BE2C (cell line): ENCODE measurements at regions not wholly inside any gene's neighbourhood (a gene's known extent, or its start where the extent isn't known, plus 50 kb on each side); places are given as distances from the start of the nearest gene placed in this dataset.
"Not testable (repeated sequence)": the region's sequence is repeated elsewhere in the genome, so short reads cannot be mapped to it uniquely, and the experiment has no call there.

Experiments
- DNase-seq: peaks from one replicate; pipeline ENCODE4 v3.0.0-alpha.2; 2020
- H3K27me3 ChIP-seq: fragments of 250-450 bp; sonication (Bioruptor Pico); 2 replicates; pipeline ENCODE4 v1.5.1; 2020; ENCODE audit warnings: mild to moderate bottlenecking
- H3K36me3 ChIP-seq: fragments of 250-450 bp; sonication (Bioruptor Pico); 2 replicates; pipeline ENCODE4 v1.5.1; 2020; ENCODE audit warnings: mild to moderate bottlenecking
- H3K4me1 ChIP-seq: fragments of 250-450 bp; sonication (Bioruptor Pico); 2 replicates; pipeline ENCODE4 v1.5.1; 2020
- H3K4me3 ChIP-seq: 2 replicates; pipeline ENCODE4 v1.5.1; 2011; ENCODE audit warnings: low read depth, low read length
- H3K9me3 ChIP-seq: fragments of 250-450 bp; sonication (Bioruptor Pico); 2 replicates; pipeline ENCODE4 v1.5.1; 2020
- CTCF ChIP-seq: IDR thresholded peaks from 2 replicates; pipeline ENCODE4 v1.5.1; 2012; ENCODE audit warnings: mild to moderate bottlenecking, low read depth, low read length

DNA sequence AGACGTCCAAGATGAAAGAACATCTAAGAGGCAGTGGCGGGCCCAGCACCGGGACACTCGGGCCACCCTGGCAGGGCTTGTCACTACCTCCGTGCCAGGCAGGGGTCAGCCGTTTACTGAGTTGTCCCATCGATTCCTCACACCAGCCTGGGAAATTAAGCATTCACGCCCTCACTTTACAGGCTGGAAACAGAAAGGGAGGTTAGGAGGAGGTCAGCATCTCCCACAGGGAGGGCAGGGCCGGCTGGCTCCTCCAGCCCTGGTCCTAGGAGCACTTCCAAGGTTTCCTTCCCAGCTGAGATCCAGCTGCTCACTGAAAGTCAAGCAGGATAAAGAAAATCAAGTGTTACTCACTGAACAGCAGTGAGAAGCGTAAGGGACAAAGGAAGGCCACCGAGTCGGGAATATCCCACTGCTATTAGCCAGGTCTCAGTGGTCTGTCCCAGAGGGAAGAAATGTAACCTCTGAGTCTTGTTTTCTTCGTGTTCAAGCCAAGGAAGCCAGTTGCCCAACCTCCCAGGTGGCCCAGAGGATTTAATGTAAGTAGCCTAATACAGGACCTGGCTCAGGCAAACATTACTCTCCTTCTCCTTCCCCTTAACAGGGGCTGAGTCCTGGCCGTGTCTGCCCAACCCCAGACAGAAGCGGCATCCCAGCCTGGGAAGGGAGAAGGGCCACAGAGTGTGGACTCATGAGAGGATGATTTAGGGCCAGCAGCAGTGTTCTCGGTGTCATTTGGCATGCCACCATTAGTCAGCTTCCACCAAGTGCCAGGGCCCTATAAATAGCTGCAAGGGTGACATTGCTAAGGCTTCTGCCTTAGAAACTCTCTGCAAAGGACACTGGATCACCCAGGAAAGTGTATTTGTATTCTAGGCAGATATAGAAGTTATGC, 203.1 kb upstream of the GALNT2 start:
- DNase-seq: no peak
- TF ChIP-seq CTCF: no peak
- Histone ChIP-seq H3K4me3 (no peak overlapping the region), H3K4me1 (no peaks in the 10 kb centered on the region), H3K27me3 (no peaks in the 10 kb centered on the region), H3K9me3 (no peaks in the 10 kb centered on the region), H3K36me3 (no peaks in the 10 kb centered on the region)

DNA sequence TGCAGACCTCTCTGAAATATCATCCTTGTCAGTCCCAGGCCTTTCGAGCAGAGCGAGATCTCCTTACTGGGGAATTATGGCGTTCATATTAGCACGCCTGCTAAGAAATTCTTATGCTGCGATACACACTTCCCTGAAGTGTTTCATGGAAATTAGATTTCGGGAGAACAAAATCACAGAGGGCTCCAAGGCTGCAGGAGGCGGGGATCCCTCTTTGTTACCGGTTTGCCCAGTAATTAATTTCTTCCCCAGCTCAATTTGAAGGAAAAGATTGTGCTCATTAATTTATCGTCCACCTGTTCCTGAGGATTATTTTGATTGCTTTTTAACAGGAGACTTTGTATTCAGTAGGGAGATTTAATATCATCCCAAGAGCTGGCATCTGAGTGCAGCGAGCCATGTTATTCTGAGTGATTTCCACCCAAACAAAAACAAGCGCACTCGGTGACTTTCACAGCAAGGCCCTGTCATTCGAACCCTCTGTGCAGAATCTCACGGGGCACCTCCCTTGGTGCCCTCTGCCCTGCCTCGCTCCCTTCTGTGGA, 202.3 kb upstream of the GALNT2 start:
- no peak for DNase-seq
- no peaks in the 10 kb centered on the region for H3K4me1 ChIP-seq
- TF ChIP-seq CTCF: no peak
- no peak overlapping the region for H3K4me3 ChIP-seq
- H3K36me3 ChIP-seq: no peaks in the 10 kb centered on the region
- H3K27me3 ChIP-seq: no peaks in the 10 kb centered on the region
- no peaks in the 10 kb centered on the region for H3K9me3 ChIP-seq

GRCh38 chr1:229865321-229865720, 201.7 kb upstream of the GALNT2 start:
- not testable (repeated sequence) for H3K4me1 ChIP-seq, H3K36me3 ChIP-seq, H3K9me3 ChIP-seq, H3K4me3 ChIP-seq, H3K27me3 ChIP-seq, DNase-seq

DNA sequence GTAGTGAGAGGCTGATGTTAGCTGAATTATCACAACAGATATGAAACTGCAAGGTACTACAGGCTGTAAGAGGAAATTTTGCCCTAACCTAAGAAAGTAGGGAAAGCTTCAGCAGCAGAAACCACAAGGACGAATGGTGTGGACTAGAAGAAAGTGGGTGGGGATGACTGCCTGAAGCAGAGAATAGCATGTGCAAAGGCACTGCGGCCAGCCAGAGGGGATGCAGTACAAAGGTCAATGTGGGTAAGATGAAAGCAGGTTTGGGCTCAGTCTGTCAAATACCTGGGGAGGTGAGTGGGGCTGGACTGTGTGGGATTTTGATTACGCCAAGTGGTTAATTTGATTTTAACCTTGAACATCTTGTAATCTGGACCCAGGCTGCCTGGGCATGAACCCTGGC, 199.3 kb upstream of the GALNT2 start:
- TF ChIP-seq CTCF: no peak
- DNase-seq: no peak
- H3K27me3 ChIP-seq: no peaks in the 10 kb centered on the region
- H3K4me1 ChIP-seq: no peaks in the 10 kb centered on the region
- H3K36me3 ChIP-seq: no peaks in the 10 kb centered on the region
- H3K4me3 ChIP-seq: no peak overlapping the region
- no peaks in the 10 kb centered on the region for H3K9me3 ChIP-seq

DNA sequence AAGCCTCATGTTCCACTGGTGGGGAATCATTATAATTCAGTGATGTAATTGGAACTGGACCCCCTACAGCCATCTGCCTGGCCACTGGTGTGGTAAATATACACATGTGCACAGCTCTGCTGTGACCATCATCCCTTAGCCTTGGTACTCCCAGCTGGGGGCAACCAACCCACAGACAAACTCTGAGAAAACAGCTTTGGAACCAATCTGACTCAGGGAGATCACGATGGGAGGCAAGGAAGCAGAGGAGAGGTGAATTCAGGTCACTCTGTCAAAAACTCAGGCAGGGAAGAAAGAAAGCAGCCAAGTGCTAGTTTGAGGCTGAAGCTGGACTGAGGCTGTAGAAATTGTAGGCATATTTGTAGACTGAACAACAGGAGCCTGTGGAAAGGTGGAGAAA, 197.8 kb upstream of the GALNT2 start:
- no peaks in the 10 kb centered on the region for H3K27me3 ChIP-seq
- TF ChIP-seq CTCF: no peak
- no peak overlapping the region for H3K4me3 ChIP-seq
- no peaks in the 10 kb centered on the region for H3K9me3 ChIP-seq
- no peak for DNase-seq
- no peaks in the 10 kb centered on the region for H3K36me3 ChIP-seq
- H3K4me1 ChIP-seq: no peaks in the 10 kb centered on the region

DNA sequence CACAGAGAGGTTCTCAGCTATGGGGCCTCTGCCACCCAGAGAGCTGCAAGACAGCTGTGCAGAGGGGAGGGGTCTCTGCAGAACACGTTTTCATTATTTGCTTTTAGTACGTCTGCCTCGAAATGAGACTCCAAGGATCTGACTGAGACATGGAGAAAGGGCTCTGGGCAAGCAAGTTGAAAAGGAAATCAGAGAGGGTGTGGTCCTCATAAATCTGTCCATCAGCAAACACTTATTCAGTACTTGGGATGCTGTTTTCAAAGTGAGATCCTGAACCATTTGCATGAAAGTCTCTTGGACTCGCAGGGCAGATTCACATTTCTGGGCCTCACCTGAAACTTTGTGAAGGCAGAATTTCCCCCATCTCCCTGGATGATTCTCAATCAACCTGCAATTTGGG, 197.4 kb upstream of the GALNT2 start:
- Histone ChIP-seq H3K4me3 (no peak overlapping the region), H3K9me3 (no peaks in the 10 kb centered on the region), H3K36me3 (no peaks in the 10 kb centered on the region), H3K4me1 (no peaks in the 10 kb centered on the region), H3K27me3 (no peaks in the 10 kb centered on the region)
- TF ChIP-seq CTCF: no peak
- DNase-seq: no peak
